ENCODE measurements at regions not wholly inside any gene's neighbourhood (a gene's known extent, or its start where the extent isn't known, plus 50 kb on each side); places are given as distances from the start of the nearest gene placed in this dataset.

DNA sequence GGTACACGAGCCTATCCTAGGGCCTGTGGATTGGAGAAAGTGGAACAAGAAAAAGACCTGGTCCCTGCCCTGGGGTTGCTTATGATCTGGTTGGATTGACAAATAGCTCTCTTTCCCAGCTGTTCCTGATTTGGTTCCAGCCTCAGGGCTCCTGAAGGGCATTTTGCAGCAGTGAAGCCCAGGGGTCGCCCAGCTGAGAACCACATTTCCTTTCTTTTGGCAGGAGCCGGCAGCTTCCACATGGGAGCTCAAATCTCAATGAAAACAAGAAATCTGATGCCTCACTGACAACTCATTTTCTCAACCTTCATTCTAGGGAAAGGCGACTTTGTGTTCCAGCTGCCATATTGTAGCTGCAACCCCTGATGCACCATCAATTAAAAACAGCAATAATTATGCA is 140.6 kb upstream of the CADM1 start:
- Histone ChIP-seq H3K27ac (ENCODE audit: low read depth in 1 of 2, low read length in 2 of 2) (no peak overlapping the region), H3K4me1 (ENCODE audit: control insufficient read depth in 1 of 2, insufficient read depth in 2 of 2, low read length in 2 of 2) (no peaks in the 10 kb centered on the region), H3K9ac (ENCODE audit: insufficient read depth, low read length, poor library complexity, severe bottlenecking) (no peak overlapping the region), H3K79me2 (ENCODE audit: insufficient read depth, low read length) (no peaks in the 10 kb centered on the region), H3K9me3 (replicated peaks in 1 of 2; ENCODE audit: control insufficient read depth in 1 of 2, insufficient read depth in 1 of 2, low read length in 2 of 2) (no peaks in the 10 kb centered on the region), H3K4me3 (replicated peaks in 1 of 3; ENCODE audit: low read depth in 2 of 3, low read length in 3 of 3) (no peak overlapping the region), H2AFZ (ENCODE audit: insufficient read depth, low read depth, low read length, poor library complexity, severe bottlenecking) (no peak overlapping the region), H3K27me3 (ENCODE audit: control insufficient read depth in 2 of 2, insufficient read depth in 2 of 2, low read length in 2 of 2) (peaks cover 12 to 38% of the 10 kb centered on the region in 2 donors), H3K4me2 (replicated peaks; ENCODE audit: extremely low read depth, low read length, poor library complexity, severe bottlenecking) (no peak overlapping the region), H3K36me3 (replicated peaks in 1 of 2; ENCODE audit: control insufficient read depth in 1 of 2, insufficient read depth in 2 of 2, low read length in 2 of 2) (no peaks in the 10 kb centered on the region), H4K20me1 (ENCODE audit: insufficient read depth, low read length) (no peaks in the 10 kb centered on the region)
- H3K4me3 Mint-ChIP-seq, result peak overlapping the region in 1 of 2 donors; percentile 14
- no peak for DNase-seq
- intact Hi-C loops (cut with micrococcal nuclease), result no loop called here
- H3K36me3 Mint-ChIP-seq, result no peaks in the 10 kb centered on the region
- H3K4me1 Mint-ChIP-seq, result no peaks in the 10 kb centered on the region
- TF ChIP-seq, protein P1, sequence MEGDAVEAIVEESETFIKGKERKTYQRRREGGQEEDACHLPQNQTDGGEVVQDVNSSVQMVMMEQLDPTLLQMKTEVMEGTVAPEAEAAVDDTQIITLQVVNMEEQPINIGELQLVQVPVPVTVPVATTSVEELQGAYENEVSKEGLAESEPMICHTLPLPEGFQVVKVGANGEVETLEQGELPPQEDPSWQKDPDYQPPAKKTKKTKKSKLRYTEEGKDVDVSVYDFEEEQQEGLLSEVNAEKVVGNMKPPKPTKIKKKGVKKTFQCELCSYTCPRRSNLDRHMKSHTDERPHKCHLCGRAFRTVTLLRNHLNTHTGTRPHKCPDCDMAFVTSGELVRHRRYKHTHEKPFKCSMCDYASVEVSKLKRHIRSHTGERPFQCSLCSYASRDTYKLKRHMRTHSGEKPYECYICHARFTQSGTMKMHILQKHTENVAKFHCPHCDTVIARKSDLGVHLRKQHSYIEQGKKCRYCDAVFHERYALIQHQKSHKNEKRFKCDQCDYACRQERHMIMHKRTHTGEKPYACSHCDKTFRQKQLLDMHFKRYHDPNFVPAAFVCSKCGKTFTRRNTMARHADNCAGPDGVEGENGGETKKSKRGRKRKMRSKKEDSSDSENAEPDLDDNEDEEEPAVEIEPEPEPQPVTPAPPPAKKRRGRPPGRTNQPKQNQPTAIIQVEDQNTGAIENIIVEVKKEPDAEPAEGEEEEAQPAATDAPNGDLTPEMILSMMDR (IDR thresholded peaks at IDR 0.05), result no peak
- WGBS (ENCODE audit: insufficient coverage), result 77% methylated on average over 3 of the region's 4 CpGs
- peaks cover 33 to 60% (median 41%) of the 10 kb centered on the region in 3 donors for H3K27me3 Mint-ChIP-seq (ENCODE audit: low read depth in 3 of 3)
- peak overlapping the region in 1 of 7 donors; percentile 20 for H3K27ac Mint-ChIP-seq
- H3K9me3 Mint-ChIP-seq, result no peaks in the 10 kb centered on the region

DNA sequence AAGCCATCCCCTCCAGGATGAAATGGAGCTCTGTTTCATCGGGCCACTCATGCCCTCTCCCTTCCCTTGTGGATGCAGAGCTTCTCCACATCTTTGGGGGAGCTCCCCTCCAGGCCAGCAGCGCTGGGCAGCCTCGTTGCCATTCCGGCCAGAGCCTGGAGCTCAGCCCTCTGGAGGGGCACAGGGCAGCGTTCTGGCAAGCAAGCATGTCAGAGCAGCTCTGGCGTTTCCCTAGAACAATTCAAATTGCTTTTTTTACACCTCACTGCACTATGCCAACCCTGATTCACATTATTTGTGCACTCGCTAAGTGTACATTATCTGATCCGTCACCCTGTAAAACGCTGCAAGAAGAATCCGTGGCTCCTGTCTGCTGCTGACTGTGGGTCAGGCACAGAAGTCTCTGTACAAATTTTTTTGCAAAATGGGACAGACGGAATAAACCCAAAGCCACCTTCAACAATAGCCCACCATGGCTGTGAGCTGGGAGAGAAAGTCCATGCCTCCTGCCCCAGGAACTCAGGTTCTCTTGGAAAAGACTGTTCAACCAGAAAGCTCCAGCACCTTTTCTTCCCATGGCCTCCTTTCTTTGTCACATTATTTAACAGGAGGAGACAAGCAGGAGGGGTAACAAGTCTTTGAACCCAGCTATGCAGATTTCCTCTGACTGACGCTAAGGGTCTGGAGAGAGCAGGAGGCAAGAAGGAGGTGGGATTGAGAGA is 139.5 kb upstream of the CADM1 start:
- Histone ChIP-seq H3K27ac (ENCODE audit: low read depth in 1 of 2, low read length in 2 of 2) (no peak overlapping the region), H3K9me3 (replicated peaks in 1 of 2; ENCODE audit: control insufficient read depth in 1 of 2, insufficient read depth in 1 of 2, low read length in 2 of 2) (no peaks in the 10 kb centered on the region), H3K27me3 (ENCODE audit: control insufficient read depth in 2 of 2, insufficient read depth in 2 of 2, low read length in 2 of 2) (peaks cover 12 to 42% of the 10 kb centered on the region in 2 donors), H2AFZ (ENCODE audit: insufficient read depth, low read depth, low read length, poor library complexity, severe bottlenecking) (no peak overlapping the region), H3K4me2 (replicated peaks; ENCODE audit: extremely low read depth, low read length, poor library complexity, severe bottlenecking) (no peak overlapping the region), H3K36me3 (replicated peaks in 1 of 2; ENCODE audit: control insufficient read depth in 1 of 2, insufficient read depth in 2 of 2, low read length in 2 of 2) (no peaks in the 10 kb centered on the region), H3K9ac (ENCODE audit: insufficient read depth, low read length, poor library complexity, severe bottlenecking) (no peak overlapping the region), H3K79me2 (ENCODE audit: insufficient read depth, low read length) (no peaks in the 10 kb centered on the region), H3K4me1 (ENCODE audit: control insufficient read depth in 1 of 2, insufficient read depth in 2 of 2, low read length in 2 of 2) (no peaks in the 10 kb centered on the region), H3K4me3 (replicated peaks in 1 of 3; ENCODE audit: low read depth in 2 of 3, low read length in 3 of 3) (no peak overlapping the region), H4K20me1 (ENCODE audit: insufficient read depth, low read length) (no peaks in the 10 kb centered on the region)
- no peaks in the 10 kb centered on the region for H3K9me3 Mint-ChIP-seq
- H3K27me3 Mint-ChIP-seq (ENCODE audit: low read depth in 3 of 3), result peaks cover 33 to 60% (median 39%) of the 10 kb centered on the region in 3 donors
- 86% methylated on average over 12 of the region's 12 CpGs for WGBS (ENCODE audit: insufficient coverage)
- TF ChIP-seq, protein P1 (IDR thresholded peaks at IDR 0.05), result no peak
- H3K36me3 Mint-ChIP-seq, result no peaks in the 10 kb centered on the region
- no peak for DNase-seq
- H3K4me3 Mint-ChIP-seq, result peak overlapping the region in 1 of 2 donors; percentile 51
- no peaks in the 10 kb centered on the region for H3K4me1 Mint-ChIP-seq
- intact Hi-C loops (cut with micrococcal nuclease), result no loop called here
- H3K27ac Mint-ChIP-seq, result no peak overlapping the region

Measured in CD14-positive monocyte (primary cell).